ENCODE measurements at regions not wholly inside any gene's neighbourhood (a gene's known extent, or its start where the extent isn't known, plus 50 kb on each side); places are given as distances from the start of the nearest gene placed in this dataset.

GRCh38 chr4:180913750-180914149, 1329.5 kb upstream of the TENM3 start:
- DNase-seq, result no peak

DNA sequence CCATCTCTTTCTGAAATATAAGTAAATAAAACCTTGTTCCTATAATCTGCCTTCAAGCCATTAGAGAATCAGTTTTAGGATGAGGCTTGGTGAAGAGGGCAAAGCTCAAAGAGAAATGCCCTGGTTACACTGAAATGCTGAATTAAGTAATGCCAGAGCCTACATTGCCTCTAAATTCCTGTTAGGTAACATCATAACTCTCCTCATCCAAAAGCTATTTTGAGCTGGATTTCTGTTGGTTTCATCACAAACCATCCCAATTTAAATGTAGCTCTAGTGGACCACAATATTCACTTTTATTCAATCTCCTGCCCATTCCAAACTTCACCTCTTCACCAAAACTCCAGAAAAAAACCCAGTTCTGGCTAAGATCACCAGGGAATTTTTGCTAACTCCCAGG, 1319.7 kb upstream of the TENM3 start:
- DNase-seq, result no peak

GRCh38 chr4:180925805-180926204, 1317.4 kb upstream of the TENM3 start:
- DNase-seq, result no peak

- DNase-seq, result no peak
Measured at GRCh38 chr4:180926277-180926676, 1316.9 kb upstream of the TENM3 start.

- DNase-seq, result no peak
Measured at GRCh38 chr4:180932370-180933001, 1310.7 kb upstream of the TENM3 start.

DNA sequence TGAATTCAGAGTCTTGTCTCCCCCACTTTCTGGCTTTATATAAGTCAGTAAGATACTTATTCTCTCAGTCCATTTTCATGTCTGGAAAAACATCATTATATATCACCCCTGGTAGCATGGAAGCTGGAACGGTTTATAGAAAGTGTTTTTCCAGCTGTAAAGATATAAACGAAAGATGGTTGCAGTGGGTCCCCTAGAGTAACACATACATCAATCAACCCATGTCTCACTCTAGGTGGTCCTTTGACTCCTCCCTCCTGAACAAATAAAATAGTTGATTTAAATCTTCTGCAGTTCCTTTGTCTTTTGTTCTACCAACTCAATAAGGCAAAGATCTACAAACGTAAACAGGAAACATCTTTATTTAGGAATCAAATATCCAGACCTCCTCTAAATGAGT, 1306.1 kb upstream of the TENM3 start:
- DNase-seq, result no peak

DNA sequence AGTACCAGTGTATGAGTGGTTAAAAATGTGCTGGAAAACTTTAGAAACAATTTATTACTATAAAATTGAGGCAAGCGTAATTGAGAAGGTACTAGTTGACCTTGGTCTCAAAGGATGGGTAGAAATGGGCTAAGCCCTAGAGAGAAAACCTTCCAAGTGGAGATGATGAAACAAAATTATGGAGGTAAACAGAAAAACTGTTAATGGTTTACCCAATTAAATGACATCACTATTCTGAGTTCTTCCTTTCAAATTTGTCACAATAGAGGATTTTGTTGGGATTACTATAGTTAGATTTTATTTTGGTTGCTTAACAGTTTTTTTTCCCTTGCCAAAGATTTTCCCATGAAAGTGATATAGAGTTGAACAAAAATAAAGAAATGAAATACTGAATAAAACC, 1302.5 kb upstream of the TENM3 start:
- no peak for DNase-seq

- no peak for DNase-seq
Measured at GRCh38 chr4:180942367-180942916, 1300.8 kb upstream of the TENM3 start.

- DNase-seq, result no peak
Measured at GRCh38 chr4:180946188-180946587, 1297.0 kb upstream of the TENM3 start.

GRCh38 chr4:180947425-180947824, 1295.8 kb upstream of the TENM3 start:
- DNase-seq, result no peak

DNA sequence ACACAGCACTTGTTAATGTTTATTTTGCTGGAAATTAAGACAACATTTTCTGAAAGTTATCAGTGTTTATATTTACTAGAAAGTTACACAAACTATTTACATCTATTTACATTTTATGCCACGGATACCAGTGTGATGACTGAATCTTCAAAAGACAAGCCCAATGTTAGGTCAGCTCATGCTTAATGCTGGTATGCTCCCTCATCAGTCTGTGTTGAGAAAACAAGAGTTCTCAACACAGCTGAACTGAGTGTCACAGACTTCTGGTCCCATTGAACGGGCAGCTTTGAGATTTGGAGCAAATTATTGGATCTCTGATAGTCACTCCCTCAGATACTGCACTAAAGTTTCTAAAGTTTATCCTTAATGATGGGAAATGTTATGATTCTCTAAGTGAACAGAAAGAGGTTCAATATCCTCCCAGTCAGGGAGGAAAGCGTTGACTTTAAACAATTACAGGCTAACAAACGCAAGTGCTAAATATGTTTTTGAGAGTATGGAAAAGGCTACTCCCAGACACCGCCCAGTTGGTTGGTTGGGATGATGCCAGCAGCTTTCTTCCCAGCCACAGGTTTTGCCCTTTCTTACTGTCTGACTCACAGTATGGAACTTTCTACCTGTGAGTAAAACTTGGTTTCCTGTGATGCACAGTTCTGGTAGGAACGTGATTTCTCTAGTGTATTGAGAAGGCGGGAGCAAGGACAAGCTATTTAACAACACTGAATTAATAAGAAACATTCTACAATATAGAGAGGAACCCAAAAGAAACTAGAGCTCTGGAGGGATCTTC, 1293.6 kb upstream of the TENM3 start:
- no peak for DNase-seq

DNA sequence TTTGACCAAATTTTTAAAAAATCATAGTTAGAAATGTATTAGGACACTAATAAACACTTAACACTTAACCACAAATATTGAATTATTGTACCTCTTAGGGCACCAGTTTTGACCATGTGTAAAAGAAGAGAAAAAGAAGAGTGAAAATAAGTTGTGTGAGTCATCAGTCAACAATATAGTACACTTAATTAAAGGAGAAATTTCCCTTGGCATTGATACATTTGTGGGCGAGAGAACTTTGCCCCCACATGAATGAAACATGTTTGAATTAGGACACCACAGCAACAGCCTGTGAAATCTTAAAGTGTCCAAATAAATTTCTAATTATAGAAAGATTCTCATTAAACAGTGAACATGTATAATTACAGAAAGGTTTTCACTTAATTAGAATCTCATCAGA, 1292.8 kb upstream of the TENM3 start:
- no peak for DNase-seq

GRCh38 chr4:180951312-180951711, 1291.9 kb upstream of the TENM3 start:
- DNase-seq, result no peak

GRCh38 chr4:180953572-180953971, 1289.6 kb upstream of the TENM3 start:
- no peak for DNase-seq

DNA sequence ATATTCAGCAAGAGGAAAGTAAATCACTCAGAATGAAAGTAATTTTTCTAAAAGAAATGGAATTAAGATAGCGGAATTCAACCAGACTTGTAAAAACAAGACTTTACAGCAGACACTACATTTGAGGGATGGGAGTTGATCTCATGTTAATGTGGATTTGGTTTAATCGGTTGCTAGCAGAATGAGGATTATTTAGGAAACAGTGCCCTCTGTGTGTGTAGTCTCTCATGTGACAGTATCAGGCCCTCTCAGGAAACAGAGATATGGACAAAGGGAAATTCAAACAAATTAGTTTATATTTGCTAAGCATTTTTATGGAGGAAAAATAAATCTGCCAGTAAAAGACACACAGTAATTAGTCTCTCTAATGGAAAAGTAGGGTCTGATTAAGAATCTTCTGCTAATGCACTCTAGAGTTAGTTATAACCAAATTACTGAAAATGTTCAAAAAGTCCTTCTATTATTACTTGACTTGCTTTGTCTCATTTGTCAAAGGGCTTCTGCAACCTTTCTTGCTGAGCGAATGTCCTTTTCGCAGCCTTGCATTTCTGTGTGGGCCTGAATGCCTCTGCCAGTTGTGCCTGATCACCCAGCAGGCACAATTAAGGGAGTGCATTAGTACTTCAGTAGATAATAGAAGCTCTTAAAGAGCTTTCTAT, 1282.3 kb upstream of the TENM3 start:
- no peak for DNase-seq

DNA sequence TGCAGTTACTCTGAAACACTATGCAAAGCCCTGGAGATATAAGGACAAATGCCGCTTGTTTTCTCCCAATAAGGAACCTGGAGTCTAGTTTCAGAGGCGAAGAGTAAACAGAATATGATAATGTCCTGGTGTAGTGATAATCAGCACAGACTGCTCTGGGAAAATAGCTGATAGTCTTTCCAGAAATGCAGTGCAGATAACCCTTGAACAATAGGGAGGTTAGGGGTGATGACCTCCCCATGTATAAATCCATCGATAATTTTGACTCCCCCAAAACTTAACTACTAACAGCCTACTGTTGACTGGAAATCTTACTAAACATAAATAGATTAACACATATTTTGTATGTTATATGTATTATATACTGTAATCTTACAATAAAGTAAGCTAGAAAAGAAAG, 1280.9 kb upstream of the TENM3 start:
- DNase-seq, result no peak

DNA sequence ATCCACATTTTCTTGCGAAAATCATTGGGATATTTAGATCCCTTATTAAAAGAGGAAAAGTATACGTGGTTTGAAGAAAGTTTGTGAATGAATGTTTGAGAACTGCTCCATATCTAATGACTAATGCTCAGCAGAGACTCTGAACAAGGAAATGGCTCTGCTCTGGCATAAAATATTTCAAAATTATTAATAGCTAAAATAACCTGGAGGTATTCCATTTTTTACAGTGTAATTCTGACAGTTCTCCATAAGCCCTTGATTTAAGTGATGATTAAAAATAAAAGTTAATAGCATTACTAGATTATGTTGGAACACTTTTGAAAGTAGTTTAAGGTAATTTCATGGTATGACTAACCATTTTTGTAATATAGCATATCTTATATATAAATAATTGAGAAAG, 1276.9 kb upstream of the TENM3 start:
- no peak for DNase-seq

DNA sequence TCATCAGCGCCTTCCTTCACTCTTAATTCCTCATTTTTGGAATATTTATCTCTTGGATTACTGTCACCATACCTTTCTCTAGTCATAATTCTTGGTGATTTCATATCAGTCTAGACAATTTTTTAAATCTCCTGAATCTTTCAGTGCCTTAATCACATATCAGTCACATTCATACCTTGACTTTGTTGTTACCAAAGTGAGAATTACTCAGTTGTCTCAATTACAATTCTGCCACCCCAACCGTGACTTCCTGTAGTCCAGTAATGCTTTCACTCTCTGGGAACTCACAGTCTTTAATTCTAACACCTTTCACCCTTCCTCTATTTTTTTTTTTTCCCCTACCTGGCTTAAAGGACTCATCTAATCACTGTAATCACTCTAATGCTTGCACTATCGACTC, 1275.3 kb upstream of the TENM3 start:
- DNase-seq, result no peak

GRCh38 chr4:180973894-180974293, 1269.3 kb upstream of the TENM3 start:
- no peak for DNase-seq

GRCh38 chr4:180990931-180991330, 1252.3 kb upstream of the TENM3 start:
- no peak for DNase-seq

- DNase-seq, result no peak
Measured at GRCh38 chr4:180993244-180993836, 1249.9 kb upstream of the TENM3 start.

GRCh38 chr4:180994722-180995121, 1248.5 kb upstream of the TENM3 start:
- no peak for DNase-seq

DNA sequence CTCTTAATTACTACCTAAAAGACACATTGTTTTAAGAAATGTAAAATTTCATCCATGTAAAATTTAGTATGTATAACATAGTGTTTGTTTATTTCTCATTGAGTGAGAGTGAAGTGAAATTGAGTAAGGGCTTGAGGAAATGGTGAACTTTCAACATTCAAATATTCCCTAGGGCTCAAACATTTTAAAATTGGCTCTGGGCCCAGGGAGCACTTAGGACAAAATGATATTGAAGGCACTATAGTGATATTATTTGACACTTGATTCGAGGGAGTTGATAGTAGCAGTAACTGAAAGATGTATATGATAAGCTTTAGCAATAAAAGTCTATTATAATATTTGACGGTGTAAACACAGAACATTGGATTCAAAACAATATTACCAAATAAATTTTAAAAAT, 1244.0 kb upstream of the TENM3 start:
- no peak for DNase-seq

DNA sequence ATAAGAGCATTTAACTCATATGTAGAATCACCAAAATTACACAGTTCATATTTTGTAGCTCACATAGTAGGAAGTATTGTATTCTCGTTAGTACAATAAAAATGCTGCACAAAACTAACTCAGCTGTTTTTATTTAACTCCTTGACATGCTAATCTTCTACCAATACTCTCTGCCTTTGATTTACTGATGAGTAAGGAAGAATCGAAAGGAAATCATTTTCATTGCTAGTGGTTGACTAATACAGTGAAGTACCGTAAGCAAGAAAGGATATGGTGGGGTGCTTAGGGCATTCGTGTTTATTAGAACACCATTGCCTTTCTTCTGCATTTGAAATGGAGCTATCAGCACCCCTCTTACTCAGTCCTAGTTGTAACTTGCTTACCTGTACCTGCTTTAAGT, 1239.1 kb upstream of the TENM3 start:
- DNase-seq, result no peak
